GM12891 (cell line): ENCODE measurements at regions not wholly inside any gene's neighbourhood (a gene's known extent, or its start where the extent isn't known, plus 50 kb on each side); places are given as distances from the start of the nearest gene placed in this dataset.

Experiments
- PAX5 ChIP-seq: IDR thresholded peaks from 2 replicates; pipeline ENCODE4 v1.6.1; 2011; ENCODE audit warnings: low read length, moderate library complexity, mild to moderate bottlenecking; ENCODE audit not compliant: insufficient read depth, severe bottlenecking
- POLR2A ChIP-seq: IDR thresholded peaks from 2 replicates; pipeline ENCODE4 v1.6.1; 2011; ENCODE audit warnings: low read depth, low read length, control low read depth
- POLR2AphosphoS5 ChIP-seq: IDR thresholded peaks from 2 replicates; pipeline ENCODE4 v1.6.1; 2011; ENCODE audit warnings: low read depth, low read length, control low read depth
- POU2F2 ChIP-seq: IDR thresholded peaks from 2 replicates; pipeline ENCODE4 v1.6.1; 2011; ENCODE audit warnings: low read depth, mild to moderate bottlenecking, control low read depth, low read length, moderate library complexity

- TF ChIP-seq POLR2AphosphoS5: no peak
- TF ChIP-seq POLR2A: no peak
- no peak for TF ChIP-seq PAX5
- no peak for TF ChIP-seq POU2F2
Observed at GRCh38 chr16:87123356-87124001, 193.7 kb downstream of the C16orf95 start.
